HepG2 (cell line): ENCODE measurements at regions not wholly inside any gene's neighbourhood (a gene's known extent, or its start where the extent isn't known, plus 50 kb on each side); places are given as distances from the start of the nearest gene placed in this dataset.

Experiments
- ARHGAP35 ChIP-seq: sonication (generic); formaldehyde crosslinking; IDR thresholded peaks from 2 replicates; pipeline ENCODE4 v1.9.0; 2022; ENCODE audit warnings: mild to moderate bottlenecking, inconsistent platforms, moderate library complexity, missing genetic modification reagents, borderline replicate concordance
- KDM6A ChIP-seq: IDR thresholded peaks from 2 replicates; pipeline ENCODE4 v1.6.1; 2016; ENCODE audit warnings: low read depth
- KLF12 ChIP-seq: sonication (generic); formaldehyde crosslinking; IDR thresholded peaks from 2 replicates; pipeline ENCODE4 v1.4.0; 2020; ENCODE audit warnings: missing genetic modification reagents, borderline replicate concordance
- KMT2B ChIP-seq: IDR thresholded peaks from 2 replicates; pipeline ENCODE4 v1.6.1; 2016; ENCODE audit warnings: missing genetic modification reagents, missing compliant biosample characterization
- RBM22 ChIP-seq: fragments of 200-400 bp; formaldehyde crosslinking; optimal IDR thresholded peaks from 2 replicates; pipeline ENCODE3; 2017; ENCODE audit warnings: mild to moderate bottlenecking, low read length, moderate library complexity
- SNAPC2 ChIP-seq: sonication (generic); formaldehyde crosslinking; IDR thresholded peaks from 2 replicates; pipeline ENCODE4 v1.8.1; 2022; ENCODE audit warnings: mild to moderate bottlenecking, missing genetic modification reagents
- ZBTB49 ChIP-seq: sonication (generic); formaldehyde crosslinking; IDR thresholded peaks from 2 replicates; pipeline ENCODE4 v1.4.0; 2020; ENCODE audit warnings: missing genetic modification reagents, borderline replicate concordance
- ZNF142 ChIP-seq: sonication (generic); formaldehyde crosslinking; IDR thresholded peaks from 2 replicates; pipeline ENCODE4 v1.4.0; 2020; ENCODE audit warnings: missing genetic modification reagents

GRCh38 chr7:25624833-25625232, 396.5 kb upstream of the NPVF start (continued):
- TF ChIP-seq ZBTB49 (CRISPR knock-in tag) (no peak), KMT2B (CRISPR knock-in tag) (no peak), KLF12 (no peak), KDM6A (CRISPR knock-in tag) (no peak), ARHGAP35 (CRISPR knock-in tag) (no peak), SNAPC2 (no peak), RBM22 (no peak), ZNF142 (CRISPR knock-in tag) (no peak)
- TF ChIP-seq, all 625 proteins: peak for 0
